HG03039 (cell line): ENCODE measurements at regions not wholly inside any gene's neighbourhood (a gene's known extent, or its start where the extent isn't known, plus 50 kb on each side); places are given as distances from the start of the nearest gene placed in this dataset.

Source experiments
- ATAC-seq: cut with Tn5 transposase; IDR thresholded peaks from one replicate; pipeline ENCODE4 v1.9.1; 2021; ENCODE audit warnings: mild to moderate bottlenecking, moderate library complexity; ENCODE audit not compliant: unreplicated experiment

- no peak for ATAC-seq
Measured at GRCh38 chr16:51924744-51925143, 622.2 kb downstream of the TOX3 start.

- ATAC-seq: no peak
Measured at GRCh38 chr16:51922476-51922875, 624.5 kb downstream of the TOX3 start.

GRCh38 chr16:51919736-51920135 lies 627.2 kb downstream of the TOX3 start:
- ATAC-seq: no peak

- no peak for ATAC-seq
Measured at GRCh38 chr16:51916814-51917213, 630.1 kb downstream of the TOX3 start.

- ATAC-seq: no peak
Measured at GRCh38 chr16:51916231-51916630, 630.7 kb downstream of the TOX3 start.

- ATAC-seq: no peak
Measured at GRCh38 chr16:51907680-51908079, 639.3 kb downstream of the TOX3 start.

GRCh38 chr16:51900221-51900780 lies 646.6 kb downstream of the TOX3 start:
- no peak for ATAC-seq

GRCh38 chr16:51898872-51899271 lies 648.1 kb downstream of the TOX3 start:
- ATAC-seq: no peak

GRCh38 chr16:51896013-51896412 lies 650.9 kb downstream of the TOX3 start:
- ATAC-seq: no peak

GRCh38 chr16:51892293-51893007 lies 654.5 kb downstream of the TOX3 start:
- ATAC-seq: no peak

GRCh38 chr16:51888534-51888933 lies 658.4 kb downstream of the TOX3 start:
- no peak for ATAC-seq

GRCh38 chr16:51888016-51888415 lies 658.9 kb downstream of the TOX3 start:
- no peak for ATAC-seq

- no peak for ATAC-seq
Measured at GRCh38 chr16:51886456-51886855, 660.5 kb downstream of the TOX3 start.

GRCh38 chr16:51884773-51885172 lies 662.2 kb downstream of the TOX3 start:
- no peak for ATAC-seq

GRCh38 chr16:51881731-51882130 lies 665.2 kb downstream of the TOX3 start:
- ATAC-seq: no peak

GRCh38 chr16:51880776-51881175 lies 666.2 kb downstream of the TOX3 start:
- no peak for ATAC-seq

- ATAC-seq: no peak
Measured at GRCh38 chr16:51877686-51878085, 669.3 kb downstream of the TOX3 start.

- ATAC-seq: no peak
Measured at GRCh38 chr16:51876934-51877333, 670.0 kb downstream of the TOX3 start.

GRCh38 chr16:51876601-51876875 lies 670.4 kb downstream of the TOX3 start:
- no peak for ATAC-seq

GRCh38 chr16:51875834-51876600 lies 670.9 kb downstream of the TOX3 start:
- no peak for ATAC-seq

GRCh38 chr16:51872524-51872923 lies 674.4 kb downstream of the TOX3 start:
- no peak for ATAC-seq

GRCh38 chr16:51870296-51870854 lies 676.6 kb downstream of the TOX3 start:
- no peak for ATAC-seq
